Mucosa of rectum (tissue), 2 donors: ENCODE measurements at regions not wholly inside any gene's neighbourhood (a gene's known extent, or its start where the extent isn't known, plus 50 kb on each side); places are given as distances from the start of the nearest gene placed in this dataset.
"Not testable (repeated sequence)": the region's sequence is repeated elsewhere in the genome, so short reads cannot be mapped to it uniquely, and the experiment has no call there.

ENCODE experiments used
- H3K27ac ChIP-seq, 2 donors: one replicate each; pipeline ENCODE4 v1.7.0; 2013; ENCODE audit warnings: inconsistent platforms in 2 of 2, low read depth in 2 of 2, low read length in 2 of 2
- H3K27me3 ChIP-seq, 2 donors: one replicate each; pipeline ENCODE4 v1.7.0; 2013; ENCODE audit warnings: low read length in 2 of 2; ENCODE audit not compliant: control insufficient read depth in 2 of 2, insufficient read depth in 2 of 2
- H3K36me3 ChIP-seq, 2 donors: one replicate each; pipeline ENCODE4 v1.7.0; 2013; ENCODE audit warnings: low read length in 2 of 2; ENCODE audit not compliant: control insufficient read depth in 2 of 2, insufficient read depth in 2 of 2
- H3K4me1 ChIP-seq, 2 donors: one replicate each; pipeline ENCODE4 v1.7.0; 2013; ENCODE audit warnings: low read length in 2 of 2, mild to moderate bottlenecking in 1 of 2; ENCODE audit not compliant: control insufficient read depth in 2 of 2, insufficient read depth in 2 of 2
- H3K4me3 ChIP-seq, 2 donors: one replicate each; pipeline ENCODE4 v1.7.0; 2013; ENCODE audit warnings: low read length in 2 of 2
- H3K9ac ChIP-seq, 2 donors: one replicate each; pipeline ENCODE4 v1.7.0; 2013; ENCODE audit warnings: low read length in 2 of 2, low read depth in 1 of 2, mild to moderate bottlenecking in 1 of 2
- H3K9me3 ChIP-seq, 2 donors: one replicate each; pipeline ENCODE4 v1.7.0; 2013; ENCODE audit warnings: low read length in 2 of 2; ENCODE audit not compliant: control insufficient read depth in 2 of 2
- donor health status: healthy.
- donor health status: Normal muscosa, but diverticular disease.

DNA sequence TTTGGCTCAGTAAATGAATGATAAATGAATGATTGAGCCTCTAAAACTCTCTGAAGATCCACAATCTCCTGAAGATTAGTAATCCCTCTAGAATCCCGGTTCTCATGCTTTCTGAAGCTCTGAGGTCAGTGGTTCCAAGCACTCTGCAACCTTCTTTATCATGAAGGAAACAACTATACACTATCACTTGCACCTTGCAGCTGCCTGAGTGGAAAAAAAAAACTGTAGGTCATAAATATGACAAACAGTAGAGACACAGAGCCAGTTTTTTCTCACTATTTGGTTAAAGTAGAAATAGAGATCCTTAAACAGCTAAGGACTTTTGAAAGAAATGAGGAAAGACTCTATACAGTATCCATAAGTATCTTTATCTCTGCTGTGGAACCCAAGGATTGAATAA lies 122.0 kb upstream of the CRBN start:
- Histone ChIP-seq H3K27ac (no peak overlapping the region), H3K27me3 (no peaks in the 10 kb centered on the region), H3K4me3 (no peak overlapping the region), H3K9ac (no peak overlapping the region), H3K4me1 (no peaks in the 10 kb centered on the region), H3K36me3 (no peaks in the 10 kb centered on the region), H3K9me3 (no peaks in the 10 kb centered on the region)

DNA sequence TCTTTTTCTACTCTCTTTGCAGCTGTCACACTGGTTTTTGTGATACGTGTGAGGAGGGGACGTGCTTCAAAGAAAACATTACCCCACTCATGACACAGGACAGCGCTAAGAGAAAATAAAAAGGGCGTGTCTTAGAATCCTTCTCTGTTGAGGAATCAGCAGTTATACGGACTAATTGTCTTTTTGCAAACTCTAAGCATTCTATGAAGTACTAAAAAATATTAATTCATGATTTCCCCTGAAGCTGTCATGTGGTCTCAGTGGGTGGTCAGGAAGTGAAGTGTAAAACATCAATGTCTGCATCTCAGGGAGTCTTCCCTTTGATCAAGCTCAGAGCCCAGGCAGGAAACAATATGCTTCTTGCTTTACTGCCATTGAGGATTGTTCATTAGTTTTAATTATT lies 117.5 kb upstream of the CRBN start:
- no peak overlapping the region for H3K9ac ChIP-seq
- no peak overlapping the region for H3K27ac ChIP-seq
- no peaks in the 10 kb centered on the region for H3K36me3 ChIP-seq
- no peak overlapping the region for H3K4me3 ChIP-seq
- H3K9me3 ChIP-seq: no peaks in the 10 kb centered on the region
- no peaks in the 10 kb centered on the region for H3K27me3 ChIP-seq
- H3K4me1 ChIP-seq: no peaks in the 10 kb centered on the region

DNA sequence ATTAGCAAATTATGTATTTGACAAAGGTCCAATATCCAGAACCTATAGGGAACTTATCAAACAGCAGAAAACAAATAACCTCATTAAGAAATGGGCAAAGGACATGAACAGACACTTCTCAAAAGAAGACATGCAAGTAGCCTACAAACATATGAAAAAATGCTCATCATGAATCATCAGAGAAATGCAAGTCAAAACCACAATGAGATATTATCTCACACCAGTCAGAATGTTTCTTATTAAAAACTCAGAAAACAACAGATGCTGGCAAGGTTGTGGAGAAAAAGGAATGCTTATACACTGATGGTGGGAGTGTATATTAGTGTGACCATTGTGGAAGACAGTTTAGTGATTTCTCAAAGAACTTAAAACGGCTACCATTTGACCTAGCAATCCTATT lies 116.1 kb upstream of the CRBN start:
- Histone ChIP-seq H3K4me1 (no peaks in the 10 kb centered on the region), H3K9me3 (peaks cover 0 to 2% of the 10 kb centered on the region in 2 donors), H3K27me3 (no peaks in the 10 kb centered on the region), H3K27ac (no peak overlapping the region), H3K4me3 (no peak overlapping the region), H3K36me3 (no peaks in the 10 kb centered on the region), H3K9ac (no peak overlapping the region)

DNA sequence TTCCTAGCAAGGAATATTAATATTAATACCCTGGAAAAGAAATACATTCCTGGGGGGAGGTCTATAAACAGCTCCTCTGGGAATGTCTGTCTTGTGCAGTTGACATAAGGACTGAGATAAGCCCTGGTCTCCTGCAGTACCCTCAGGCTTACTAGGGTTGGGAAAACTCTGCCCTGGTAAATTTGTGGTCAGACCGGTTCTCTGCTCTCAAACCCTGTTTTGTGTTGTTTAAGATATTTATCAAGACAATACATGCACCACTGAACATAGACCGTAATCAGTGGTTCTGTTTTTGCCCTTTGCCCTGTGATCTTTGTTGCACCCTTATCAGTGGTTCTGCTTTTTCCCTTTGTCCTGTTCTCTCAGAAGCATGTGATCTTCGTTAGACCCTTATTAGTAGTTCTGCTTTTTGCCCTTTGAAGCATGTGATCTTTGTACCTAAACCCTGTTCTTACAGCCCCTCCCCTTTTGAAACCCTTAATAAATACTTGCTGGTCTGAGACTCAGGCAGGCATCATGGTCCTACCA lies 112.3 kb upstream of the CRBN start:
- not testable (repeated sequence) for H3K9me3 ChIP-seq, H3K27me3 ChIP-seq, H3K9ac ChIP-seq, H3K4me3 ChIP-seq, H3K27ac ChIP-seq, H3K4me1 ChIP-seq, H3K36me3 ChIP-seq

DNA sequence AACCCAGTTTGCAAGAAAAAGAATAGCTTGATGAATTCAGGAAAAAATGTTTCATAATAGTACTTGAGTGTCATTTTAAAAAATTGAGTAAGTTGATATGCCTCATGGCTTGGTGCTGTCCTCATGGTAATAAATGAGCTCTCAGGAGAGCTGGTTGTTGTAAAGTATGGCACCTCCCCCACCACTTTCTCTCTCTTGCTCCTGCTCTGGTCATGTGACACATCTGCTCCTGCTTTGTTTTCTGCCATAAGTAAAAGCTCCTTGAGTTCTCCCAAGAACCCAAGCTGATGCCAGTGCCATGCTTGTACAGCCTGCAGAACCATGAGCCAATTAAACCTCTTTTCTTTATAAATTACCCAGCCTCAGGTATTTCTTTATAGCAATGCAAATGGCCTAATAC lies 108.8 kb upstream of the CRBN start:
- no peaks in the 10 kb centered on the region for H3K27me3 ChIP-seq
- H3K4me3 ChIP-seq: no peak overlapping the region
- H3K27ac ChIP-seq: no peak overlapping the region
- H3K9ac ChIP-seq: no peak overlapping the region
- H3K9me3 ChIP-seq: peaks cover 0 to 2% of the 10 kb centered on the region in 2 donors
- H3K4me1 ChIP-seq: no peaks in the 10 kb centered on the region
- H3K36me3 ChIP-seq: no peaks in the 10 kb centered on the region

GRCh38 chr3:3286014-3286413 lies 106.5 kb upstream of the CRBN start:
- no peaks in the 10 kb centered on the region for H3K4me1 ChIP-seq
- H3K36me3 ChIP-seq: no peaks in the 10 kb centered on the region
- no peaks in the 10 kb centered on the region for H3K27me3 ChIP-seq
- peaks cover 0 to 2% of the 10 kb centered on the region in 2 donors for H3K9me3 ChIP-seq
- H3K9ac ChIP-seq: no peak overlapping the region
- no peak overlapping the region for H3K4me3 ChIP-seq
- H3K27ac ChIP-seq: no peak overlapping the region

GRCh38 chr3:3281024-3281423 lies 101.5 kb upstream of the CRBN start:
- Histone ChIP-seq H3K27me3 (no peaks in the 10 kb centered on the region), H3K4me3 (no peak overlapping the region), H3K4me1 (no peaks in the 10 kb centered on the region), H3K9me3 (no peaks in the 10 kb centered on the region), H3K36me3 (no peaks in the 10 kb centered on the region), H3K27ac (no peak overlapping the region), H3K9ac (no peak overlapping the region)

GRCh38 chr3:3280396-3280795 lies 100.9 kb upstream of the CRBN start:
- Histone ChIP-seq H3K9me3 (no peaks in the 10 kb centered on the region), H3K36me3 (no peaks in the 10 kb centered on the region), H3K27me3 (no peaks in the 10 kb centered on the region), H3K27ac (no peak overlapping the region), H3K9ac (no peak overlapping the region), H3K4me1 (no peaks in the 10 kb centered on the region), H3K4me3 (no peak overlapping the region)

DNA sequence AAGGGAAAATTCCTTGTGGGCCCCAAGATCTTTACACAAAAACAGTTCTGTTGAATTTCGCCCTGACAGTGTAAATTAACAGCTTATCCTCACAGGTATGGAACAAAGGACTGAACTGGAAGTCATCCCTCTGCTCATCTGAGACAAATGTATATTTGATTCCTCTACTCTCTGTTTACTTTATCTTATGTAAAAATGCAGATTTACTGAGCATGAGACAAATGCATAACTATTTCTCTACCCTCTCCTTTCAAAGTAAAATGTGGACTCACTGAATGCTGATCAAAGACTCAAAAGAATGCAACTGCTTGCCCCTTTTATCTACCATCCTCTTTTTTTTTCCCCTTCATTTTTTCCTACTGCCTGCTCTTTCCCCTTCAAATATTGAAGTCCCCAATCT lies 98.6 kb upstream of the CRBN start:
- no peak overlapping the region for H3K27ac ChIP-seq

GRCh38 chr3:3276630-3277029 lies 97.1 kb upstream of the CRBN start:
- Histone ChIP-seq H3K27me3 (no peaks in the 10 kb centered on the region), H3K36me3 (no peaks in the 10 kb centered on the region), H3K9ac (no peak overlapping the region), H3K27ac (no peak overlapping the region), H3K4me3 (no peak overlapping the region), H3K9me3 (no peaks in the 10 kb centered on the region), H3K4me1 (no peaks in the 10 kb centered on the region)

More for the DNA sequence above, 98.6 kb upstream of the CRBN start:
- Histone ChIP-seq H3K4me3 (no peak overlapping the region), H3K4me1 (no peaks in the 10 kb centered on the region), H3K27me3 (no peaks in the 10 kb centered on the region), H3K9me3 (no peaks in the 10 kb centered on the region), H3K36me3 (no peaks in the 10 kb centered on the region), H3K9ac (no peak overlapping the region)

DNA sequence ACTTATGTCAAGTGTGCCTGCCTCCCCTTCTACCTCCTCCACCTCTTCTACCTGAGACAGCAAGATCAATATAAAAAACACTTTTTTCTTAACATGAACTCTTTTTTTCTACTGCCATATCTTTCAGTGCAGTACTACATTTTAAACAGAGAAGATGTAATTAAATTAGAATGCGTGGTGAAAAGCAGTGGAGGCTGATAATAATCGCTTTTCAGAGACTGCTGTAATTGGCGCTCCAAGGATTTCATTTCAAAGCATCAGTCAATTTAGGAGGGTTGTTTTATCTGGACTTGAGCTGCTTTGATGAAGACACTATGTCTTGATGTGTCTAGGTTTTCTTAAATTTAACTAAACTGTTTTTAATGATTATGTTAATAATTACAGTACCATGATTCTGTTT lies 85.3 kb upstream of the CRBN start:
- Histone ChIP-seq H3K36me3 (no peaks in the 10 kb centered on the region), H3K9me3 (no peaks in the 10 kb centered on the region), H3K4me3 (no peak overlapping the region), H3K27me3 (no peaks in the 10 kb centered on the region), H3K4me1 (no peaks in the 10 kb centered on the region), H3K9ac (no peak overlapping the region), H3K27ac (no peak overlapping the region)
